22Rv1 (cell line): ENCODE measurements at regions not wholly inside any gene's neighbourhood (a gene's known extent, or its start where the extent isn't known, plus 50 kb on each side); places are given as distances from the start of the nearest gene placed in this dataset.

Source experiments
- ZFX ChIP-seq: fragments of 450-650 bp; IDR thresholded peaks from 2 replicates; pipeline ENCODE4 v1.6.1; 2017; ENCODE audit warnings: antibody characterized with exemption, borderline replicate concordance
- TF ChIP-seq, protein P1 (sequence below): fragments of 450-650 bp; IDR thresholded peaks from 2 replicates; pipeline ENCODE4 v1.5.1; 2017; ENCODE audit warnings: mild to moderate bottlenecking

- no peak for TF ChIP-seq ZFX
- TF ChIP-seq, protein P1, sequence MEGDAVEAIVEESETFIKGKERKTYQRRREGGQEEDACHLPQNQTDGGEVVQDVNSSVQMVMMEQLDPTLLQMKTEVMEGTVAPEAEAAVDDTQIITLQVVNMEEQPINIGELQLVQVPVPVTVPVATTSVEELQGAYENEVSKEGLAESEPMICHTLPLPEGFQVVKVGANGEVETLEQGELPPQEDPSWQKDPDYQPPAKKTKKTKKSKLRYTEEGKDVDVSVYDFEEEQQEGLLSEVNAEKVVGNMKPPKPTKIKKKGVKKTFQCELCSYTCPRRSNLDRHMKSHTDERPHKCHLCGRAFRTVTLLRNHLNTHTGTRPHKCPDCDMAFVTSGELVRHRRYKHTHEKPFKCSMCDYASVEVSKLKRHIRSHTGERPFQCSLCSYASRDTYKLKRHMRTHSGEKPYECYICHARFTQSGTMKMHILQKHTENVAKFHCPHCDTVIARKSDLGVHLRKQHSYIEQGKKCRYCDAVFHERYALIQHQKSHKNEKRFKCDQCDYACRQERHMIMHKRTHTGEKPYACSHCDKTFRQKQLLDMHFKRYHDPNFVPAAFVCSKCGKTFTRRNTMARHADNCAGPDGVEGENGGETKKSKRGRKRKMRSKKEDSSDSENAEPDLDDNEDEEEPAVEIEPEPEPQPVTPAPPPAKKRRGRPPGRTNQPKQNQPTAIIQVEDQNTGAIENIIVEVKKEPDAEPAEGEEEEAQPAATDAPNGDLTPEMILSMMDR = no peak
Observed at GRCh38 chr5:40432836-40433235, 246.9 kb upstream of the PTGER4 start.
